ENCODE measurements at regions not wholly inside any gene's neighbourhood (a gene's known extent, or its start where the extent isn't known, plus 50 kb on each side); places are given as distances from the start of the nearest gene placed in this dataset.

GRCh38 chr18:65567372-65567771 lies 183.4 kb upstream of the CDH7 start:
- Histone ChIP-seq H3K9ac (ENCODE audit: low read length) (no peak overlapping the region), H3K27me3 (ENCODE audit: low read depth, low read length) (no peaks in the 10 kb centered on the region), H3K36me3 (replicated peaks; ENCODE audit: low read depth, low read length) (no peaks in the 10 kb centered on the region), H3K79me2 (ENCODE audit: low read length) (no peaks in the 10 kb centered on the region), H3K4me2 (ENCODE audit: low read length) (no peak overlapping the region), H3K4me1 (ENCODE audit: low read length) (no peaks in the 10 kb centered on the region), H3K4me3 (ENCODE audit: low read length) (no peak overlapping the region), H3K9me3 (ENCODE audit: insufficient read depth, low read length) (no peaks in the 10 kb centered on the region), H3K27ac (ENCODE audit: low read length) (no peak overlapping the region), H4K20me1 (ENCODE audit: insufficient read depth, low read length) (no peaks in the 10 kb centered on the region), H2AFZ (ENCODE audit: low read depth, low read length) (no peak overlapping the region)
- TF ChIP-seq CTCF (IDR thresholded peaks at IDR 0.05; ENCODE audit: low read depth, low read length) (peak; percentile 96), EZH2phosphoT487 (IDR thresholded peaks at IDR 0.05; ENCODE audit: low read depth) (no peak)

- Histone ChIP-seq H3K36me3 (replicated peaks; ENCODE audit: low read depth, low read length) (no peaks in the 10 kb centered on the region), H4K20me1 (ENCODE audit: insufficient read depth, low read length) (no peaks in the 10 kb centered on the region), H3K9me3 (ENCODE audit: insufficient read depth, low read length) (no peaks in the 10 kb centered on the region), H3K9ac (ENCODE audit: low read length) (no peak overlapping the region), H3K4me1 (ENCODE audit: low read length) (no peaks in the 10 kb centered on the region), H2AFZ (ENCODE audit: low read depth, low read length) (no peak overlapping the region), H3K4me3 (ENCODE audit: low read length) (no peak overlapping the region), H3K27me3 (ENCODE audit: low read depth, low read length) (no peaks in the 10 kb centered on the region), H3K79me2 (ENCODE audit: low read length) (no peaks in the 10 kb centered on the region), H3K4me2 (ENCODE audit: low read length) (no peak overlapping the region), H3K27ac (ENCODE audit: low read length) (no peak overlapping the region)
- TF ChIP-seq CTCF (IDR thresholded peaks at IDR 0.05; ENCODE audit: low read depth, low read length): no peak
- TF ChIP-seq EZH2phosphoT487 (IDR thresholded peaks at IDR 0.05; ENCODE audit: low read depth): no peak
These were observed 202.5 kb upstream of the CDH7 start for GRCh38 chr18:65548316-65548715.

DNA sequence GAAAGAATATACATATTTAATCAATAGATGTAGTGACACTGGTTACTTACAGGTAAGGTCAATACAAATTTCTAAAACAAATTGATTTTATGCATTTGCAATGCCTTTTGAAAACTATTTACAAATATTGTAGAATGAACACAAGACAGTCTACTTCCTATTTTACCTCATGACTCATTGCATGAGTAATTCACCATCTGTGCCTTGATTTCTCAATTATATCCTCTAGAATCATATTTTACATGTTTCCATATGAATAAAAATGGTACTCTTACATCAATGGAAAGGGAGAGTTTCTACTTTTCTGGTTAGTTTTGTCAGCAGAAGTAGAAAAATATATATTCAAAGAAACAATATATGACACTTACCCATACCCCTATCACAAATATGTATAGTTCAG lies 203.8 kb upstream of the CDH7 start:
- Histone ChIP-seq H3K4me1 (ENCODE audit: low read length) (no peaks in the 10 kb centered on the region), H3K79me2 (ENCODE audit: low read length) (no peaks in the 10 kb centered on the region), H3K9ac (ENCODE audit: low read length) (no peak overlapping the region), H3K36me3 (replicated peaks; ENCODE audit: low read depth, low read length) (no peaks in the 10 kb centered on the region), H4K20me1 (ENCODE audit: insufficient read depth, low read length) (no peaks in the 10 kb centered on the region), H3K27me3 (ENCODE audit: low read depth, low read length) (no peaks in the 10 kb centered on the region), H3K4me3 (ENCODE audit: low read length) (no peak overlapping the region), H3K27ac (ENCODE audit: low read length) (no peak overlapping the region), H3K9me3 (ENCODE audit: insufficient read depth, low read length) (no peaks in the 10 kb centered on the region), H3K4me2 (ENCODE audit: low read length) (no peak overlapping the region), H2AFZ (ENCODE audit: low read depth, low read length) (no peak overlapping the region)
- TF ChIP-seq EZH2phosphoT487 (IDR thresholded peaks at IDR 0.05; ENCODE audit: low read depth) (no peak), CTCF (IDR thresholded peaks at IDR 0.05; ENCODE audit: low read depth, low read length) (no peak)

- Histone ChIP-seq H3K9ac (ENCODE audit: low read length) (no peak overlapping the region), H4K20me1 (ENCODE audit: insufficient read depth, low read length) (no peaks in the 10 kb centered on the region), H2AFZ (ENCODE audit: low read depth, low read length) (no peak overlapping the region), H3K4me1 (ENCODE audit: low read length) (no peaks in the 10 kb centered on the region), H3K36me3 (replicated peaks; ENCODE audit: low read depth, low read length) (no peaks in the 10 kb centered on the region), H3K4me3 (ENCODE audit: low read length) (no peak overlapping the region), H3K27ac (ENCODE audit: low read length) (no peak overlapping the region), H3K4me2 (ENCODE audit: low read length) (no peak overlapping the region), H3K9me3 (ENCODE audit: insufficient read depth, low read length) (no peaks in the 10 kb centered on the region), H3K79me2 (ENCODE audit: low read length) (no peaks in the 10 kb centered on the region), H3K27me3 (ENCODE audit: low read depth, low read length) (no peaks in the 10 kb centered on the region)
- TF ChIP-seq EZH2phosphoT487 (IDR thresholded peaks at IDR 0.05; ENCODE audit: low read depth): no peak
- no peak for TF ChIP-seq CTCF (IDR thresholded peaks at IDR 0.05; ENCODE audit: low read depth, low read length)
These were observed 206.1 kb upstream of the CDH7 start for GRCh38 chr18:65544701-65545100.

All from OCI-LY3 (cell line).